HG02798 (cell line): ENCODE measurements at regions not wholly inside any gene's neighbourhood (a gene's known extent, or its start where the extent isn't known, plus 50 kb on each side); places are given as distances from the start of the nearest gene placed in this dataset.
"Not testable (repeated sequence)": the region's sequence is repeated elsewhere in the genome, so short reads cannot be mapped to it uniquely, and the experiment has no call there.

Source experiments
- ATAC-seq: cut with Tn5 transposase; IDR thresholded peaks from one replicate; pipeline ENCODE4 v1.9.1; 2021; ENCODE audit warnings: mild to moderate bottlenecking; ENCODE audit not compliant: unreplicated experiment, poor library complexity

- ATAC-seq, result no peak
Measured at GRCh38 chr1:94769551-94769950, 50.6 kb upstream of the SLC44A3 start.

- ATAC-seq, result no peak
Measured at GRCh38 chr1:94768036-94768435, 52.1 kb upstream of the SLC44A3 start.

GRCh38 chr1:94765958-94766357, 54.2 kb upstream of the SLC44A3 start:
- no peak for ATAC-seq

- no peak for ATAC-seq
Measured at GRCh38 chr1:94759188-94759587, 61.0 kb upstream of the SLC44A3 start.

- no peak for ATAC-seq
Measured at GRCh38 chr1:94757931-94758330, 62.2 kb upstream of the SLC44A3 start.

- ATAC-seq, result no peak
Measured at GRCh38 chr1:94755675-94756074, 64.5 kb upstream of the SLC44A3 start.

- not testable (repeated sequence) for ATAC-seq
Measured at GRCh38 chr1:94755016-94755415, 65.1 kb upstream of the SLC44A3 start.

- no peak for ATAC-seq
Measured at GRCh38 chr1:94754570-94754969, 65.6 kb upstream of the SLC44A3 start.

- no peak for ATAC-seq
Measured at GRCh38 chr1:94754095-94754494, 66.1 kb upstream of the SLC44A3 start.

GRCh38 chr1:94753171-94753972, 66.8 kb upstream of the SLC44A3 start:
- ATAC-seq, result no peak

- ATAC-seq, result not testable (repeated sequence)
Measured at GRCh38 chr1:94751483-94751882, 68.7 kb upstream of the SLC44A3 start.

GRCh38 chr1:94746635-94747525, 73.3 kb upstream of the SLC44A3 start:
- ATAC-seq, result no peak

- no peak for ATAC-seq
Measured at GRCh38 chr1:94745742-94746141, 74.4 kb upstream of the SLC44A3 start.

GRCh38 chr1:94743862-94744261, 76.3 kb upstream of the SLC44A3 start:
- no peak for ATAC-seq

- no peak for ATAC-seq
Measured at GRCh38 chr1:94741996-94742395, 78.2 kb upstream of the SLC44A3 start.

- ATAC-seq, result no peak
Measured at GRCh38 chr1:94741510-94741909, 78.6 kb upstream of the SLC44A3 start.

- ATAC-seq, result no peak
Measured at GRCh38 chr1:94739521-94740061, 80.6 kb upstream of the SLC44A3 start.

GRCh38 chr1:94738371-94738770, 81.8 kb upstream of the SLC44A3 start:
- ATAC-seq, result no peak

GRCh38 chr1:94737124-94737998, 82.8 kb upstream of the SLC44A3 start:
- no peak for ATAC-seq

GRCh38 chr1:94736549-94736948, 83.6 kb upstream of the SLC44A3 start:
- no peak for ATAC-seq
